HUES6 (cell line): ENCODE measurements at regions not wholly inside any gene's neighbourhood (a gene's known extent, or its start where the extent isn't known, plus 50 kb on each side); places are given as distances from the start of the nearest gene placed in this dataset.
A peak's percentile ranks its signal among the peaks of the same experiment; 100 is the strongest.

Experiments used
- H3K27ac ChIP-seq: 2 replicates; pipeline ENCODE4 v1.7.0; 2013; ENCODE audit warnings: low read depth, mild to moderate bottlenecking, low read length, inconsistent platforms
- H3K27me3 ChIP-seq: 2 replicates; pipeline ENCODE4 v1.6.1; 2013; ENCODE audit warnings: low read length; ENCODE audit not compliant: control insufficient read depth, insufficient read depth
- H3K36me3 ChIP-seq: 2 replicates; pipeline ENCODE4 v1.6.1; 2013; ENCODE audit warnings: low read length; ENCODE audit not compliant: control insufficient read depth, insufficient read depth
- H3K4me1 ChIP-seq: 2 replicates; pipeline ENCODE4 v1.6.1; 2013; ENCODE audit warnings: low read length; ENCODE audit not compliant: control insufficient read depth, insufficient read depth
- H3K4me3 ChIP-seq: 2 replicates; pipeline ENCODE4 v1.5.1; 2013; ENCODE audit warnings: low read depth, low read length
- H3K9ac ChIP-seq: one replicate; pipeline ENCODE4 v1.6.1; 2013; ENCODE audit warnings: mild to moderate bottlenecking, low read length
- H3K9me3 ChIP-seq: 2 replicates; pipeline ENCODE4 v1.6.1; 2013; ENCODE audit warnings: low read depth, low read length; ENCODE audit not compliant: control insufficient read depth, insufficient read depth

- no peaks in the 10 kb centered on the region for H3K36me3 ChIP-seq
- no peaks in the 10 kb centered on the region for H3K27me3 ChIP-seq
- H3K27ac ChIP-seq, result no peak overlapping the region; the same call in 1 of the 2 replicates
- H3K4me1 ChIP-seq, result peaks cover 16% of the 10 kb centered on the region
- no peaks in the 10 kb centered on the region for H3K9me3 ChIP-seq
- peak overlapping the region; percentile 12; the same call in 1 of the 2 replicates for H3K4me3 ChIP-seq
- peak overlapping the region; percentile 24 for H3K9ac ChIP-seq
Measured at GRCh38 chr16:59210955-59211541, 476.9 kb upstream of the GOT2 start.

GRCh38 chr16:59205403-59205802 lies 471.3 kb upstream of the GOT2 start:
- Histone ChIP-seq H3K27me3 (no peaks in the 10 kb centered on the region), H3K9ac (no peak overlapping the region), H3K9me3 (no peaks in the 10 kb centered on the region), H3K27ac (no peak overlapping the region), H3K36me3 (no peaks in the 10 kb centered on the region), H3K4me3 (no peak overlapping the region), H3K4me1 (peaks cover 15% of the 10 kb centered on the region)

DNA sequence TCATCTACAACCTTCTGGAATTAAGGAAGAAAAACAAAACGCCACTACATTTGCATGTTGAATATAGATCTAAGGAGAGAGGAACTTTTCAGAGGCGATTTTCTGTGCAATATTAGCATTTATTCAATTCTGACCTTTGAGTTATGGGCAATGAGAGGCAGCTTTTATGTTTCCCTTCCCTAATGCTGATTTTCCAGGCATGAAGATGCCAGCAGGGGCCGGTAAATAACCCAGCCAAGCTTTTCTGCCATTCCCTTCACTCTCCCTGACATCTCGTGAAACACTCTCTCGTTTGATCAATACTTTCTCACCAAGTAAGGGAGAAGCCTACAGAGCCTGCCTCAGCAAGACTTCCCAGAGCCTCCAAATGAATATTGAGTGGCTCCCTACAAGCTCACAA lies 470.5 kb upstream of the GOT2 start:
- Histone ChIP-seq H3K27me3 (no peaks in the 10 kb centered on the region), H3K36me3 (no peaks in the 10 kb centered on the region), H3K27ac (no peak overlapping the region), H3K4me3 (no peak overlapping the region), H3K9me3 (no peaks in the 10 kb centered on the region), H3K9ac (no peak overlapping the region), H3K4me1 (peaks cover 12% of the 10 kb centered on the region; the same call in 1 of the 2 replicates)

DNA sequence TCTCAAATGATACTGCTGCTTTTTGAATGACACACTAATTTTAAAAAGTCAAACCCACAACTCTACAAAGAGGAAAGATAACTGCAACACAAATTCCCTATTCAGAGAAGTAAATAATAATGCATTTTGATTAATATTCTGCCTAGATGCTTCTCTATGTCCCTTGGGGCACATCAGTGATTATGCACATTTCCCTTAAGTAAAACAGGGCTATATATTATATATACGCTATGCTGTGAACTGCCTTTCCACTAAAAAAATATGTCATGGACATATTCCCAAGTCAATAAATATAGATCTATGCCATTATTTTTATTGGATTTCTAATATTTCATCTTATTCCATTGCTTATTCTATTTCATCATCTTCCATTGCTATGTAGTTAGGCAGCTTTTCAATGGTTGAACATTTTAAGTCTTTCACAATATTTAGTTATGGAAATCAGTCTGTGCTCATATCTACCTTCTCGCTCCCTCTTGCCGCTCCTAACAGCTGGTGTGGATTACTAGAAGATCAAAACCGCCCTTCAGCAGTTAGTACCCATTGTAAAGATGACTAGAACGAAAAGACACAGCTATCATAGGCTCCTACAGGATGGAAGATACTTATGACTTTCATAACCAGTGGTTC lies 468.2 kb upstream of the GOT2 start:
- Histone ChIP-seq H3K27me3 (no peaks in the 10 kb centered on the region), H3K27ac (no peak overlapping the region), H3K36me3 (no peaks in the 10 kb centered on the region), H3K4me1 (peaks cover 12% of the 10 kb centered on the region; the same call in 1 of the 2 replicates), H3K4me3 (no peak overlapping the region), H3K9ac (no peak overlapping the region), H3K9me3 (peaks cover 5% of the 10 kb centered on the region; the same call in 1 of the 2 replicates)

GRCh38 chr16:59201821-59202220 lies 467.7 kb upstream of the GOT2 start:
- Histone ChIP-seq H3K36me3 (no peaks in the 10 kb centered on the region), H3K4me1 (peaks cover 12% of the 10 kb centered on the region; the same call in 1 of the 2 replicates), H3K9me3 (peaks cover 5% of the 10 kb centered on the region; the same call in 1 of the 2 replicates), H3K27me3 (no peaks in the 10 kb centered on the region), H3K27ac (no peak overlapping the region), H3K9ac (no peak overlapping the region), H3K4me3 (no peak overlapping the region)

- Histone ChIP-seq H3K4me1 (peaks cover 12% of the 10 kb centered on the region; the same call in 1 of the 2 replicates), H3K9me3 (peaks cover 5% of the 10 kb centered on the region; the same call in 1 of the 2 replicates), H3K36me3 (no peaks in the 10 kb centered on the region), H3K4me3 (no peak overlapping the region), H3K27me3 (no peaks in the 10 kb centered on the region), H3K27ac (no peak overlapping the region), H3K9ac (no peak overlapping the region)
Measured at GRCh38 chr16:59201160-59201559, 467.0 kb upstream of the GOT2 start.

DNA sequence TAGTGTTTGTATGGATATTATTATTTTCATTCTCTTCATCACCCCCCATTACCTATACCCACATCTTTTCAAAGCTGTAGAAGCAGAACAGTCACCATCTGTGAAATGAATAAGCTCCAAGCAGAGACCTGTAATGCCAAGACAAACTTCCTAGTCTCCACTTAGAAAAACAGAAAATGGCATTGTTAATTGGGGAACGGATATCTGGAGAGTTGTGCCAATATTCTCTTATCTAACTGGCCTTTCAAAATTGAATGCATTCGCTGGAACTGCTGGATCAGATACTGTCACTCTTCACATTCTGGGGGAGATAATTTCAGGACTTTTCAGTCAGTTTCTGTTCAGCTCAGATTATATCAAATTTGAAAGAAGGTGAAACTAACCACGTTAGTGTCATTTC lies 464.4 kb upstream of the GOT2 start:
- H3K9ac ChIP-seq, result no peak overlapping the region
- peaks cover 12% of the 10 kb centered on the region; the same call in 1 of the 2 replicates for H3K4me1 ChIP-seq
- no peak overlapping the region for H3K27ac ChIP-seq
- no peaks in the 10 kb centered on the region for H3K36me3 ChIP-seq
- no peaks in the 10 kb centered on the region for H3K27me3 ChIP-seq
- peaks cover 5% of the 10 kb centered on the region; the same call in 1 of the 2 replicates for H3K9me3 ChIP-seq
- H3K4me3 ChIP-seq, result no peak overlapping the region

- no peak overlapping the region for H3K27ac ChIP-seq
- H3K4me3 ChIP-seq, result no peak overlapping the region
- H3K9me3 ChIP-seq, result peaks cover 5% of the 10 kb centered on the region; the same call in 1 of the 2 replicates
- no peaks in the 10 kb centered on the region for H3K27me3 ChIP-seq
- H3K9ac ChIP-seq, result no peak overlapping the region
- H3K4me1 ChIP-seq, result no peaks in the 10 kb centered on the region
- no peaks in the 10 kb centered on the region for H3K36me3 ChIP-seq
Measured at GRCh38 chr16:59195242-59195641, 461.1 kb upstream of the GOT2 start.

DNA sequence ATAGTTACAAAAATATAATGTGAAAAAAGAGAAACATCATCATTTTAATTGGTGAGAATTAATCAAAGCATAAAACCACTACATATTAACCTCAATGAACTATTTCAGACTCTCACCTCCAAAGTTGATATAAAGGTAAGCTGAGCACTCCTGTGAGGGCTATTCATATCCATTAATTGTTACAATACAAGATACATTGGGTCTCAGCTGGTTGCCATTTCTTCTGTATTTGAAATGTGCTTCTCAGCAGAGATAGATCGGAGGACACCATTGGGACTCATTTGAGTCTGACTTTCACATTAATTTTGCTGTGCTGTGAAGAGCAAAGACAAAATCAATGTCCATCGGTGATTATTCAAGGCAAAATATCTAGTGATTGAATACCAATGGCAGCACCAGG lies 459.5 kb upstream of the GOT2 start:
- H3K27me3 ChIP-seq, result no peaks in the 10 kb centered on the region
- peaks cover 5% of the 10 kb centered on the region; the same call in 1 of the 2 replicates for H3K9me3 ChIP-seq
- no peaks in the 10 kb centered on the region for H3K4me1 ChIP-seq
- H3K36me3 ChIP-seq, result no peaks in the 10 kb centered on the region
- no peak overlapping the region for H3K9ac ChIP-seq
- no peak overlapping the region for H3K4me3 ChIP-seq
- H3K27ac ChIP-seq, result no peak overlapping the region

DNA sequence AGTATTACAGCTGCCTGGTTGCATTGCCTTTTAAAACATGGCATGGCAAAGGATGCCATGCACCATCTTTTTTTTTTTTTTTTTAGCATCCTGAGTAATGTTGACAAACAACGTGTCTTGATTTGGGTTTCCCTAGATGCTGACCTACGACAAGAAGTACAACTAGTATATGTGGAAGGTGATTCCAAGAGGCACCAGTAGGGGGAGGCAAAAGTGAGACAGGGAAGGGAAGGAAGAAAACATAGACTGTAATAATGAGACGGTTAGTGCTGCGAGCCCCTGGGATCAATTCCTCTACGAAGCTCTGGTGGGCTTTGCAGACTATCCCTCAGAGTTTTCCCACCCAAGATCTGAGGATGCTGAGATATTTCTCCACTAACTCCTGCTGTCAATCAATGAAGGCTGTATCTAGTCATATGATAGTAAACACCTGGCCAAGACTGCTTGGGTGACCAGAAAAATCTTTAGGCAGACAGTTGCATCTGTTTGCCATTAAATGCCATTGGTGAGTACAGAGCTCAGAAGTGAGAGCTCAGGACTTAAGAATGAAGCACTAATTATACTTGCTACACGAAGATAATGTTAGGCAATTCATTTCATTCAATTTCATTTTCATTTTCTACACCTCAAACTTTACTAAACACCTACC lies 458.6 kb upstream of the GOT2 start:
- no peaks in the 10 kb centered on the region for H3K36me3 ChIP-seq
- no peaks in the 10 kb centered on the region for H3K4me1 ChIP-seq
- H3K4me3 ChIP-seq, result no peak overlapping the region
- H3K9me3 ChIP-seq, result peaks cover under 1% of the 10 kb centered on the region; the same call in 1 of the 2 replicates
- H3K27me3 ChIP-seq, result no peaks in the 10 kb centered on the region
- no peak overlapping the region for H3K9ac ChIP-seq
- H3K27ac ChIP-seq, result no peak overlapping the region

DNA sequence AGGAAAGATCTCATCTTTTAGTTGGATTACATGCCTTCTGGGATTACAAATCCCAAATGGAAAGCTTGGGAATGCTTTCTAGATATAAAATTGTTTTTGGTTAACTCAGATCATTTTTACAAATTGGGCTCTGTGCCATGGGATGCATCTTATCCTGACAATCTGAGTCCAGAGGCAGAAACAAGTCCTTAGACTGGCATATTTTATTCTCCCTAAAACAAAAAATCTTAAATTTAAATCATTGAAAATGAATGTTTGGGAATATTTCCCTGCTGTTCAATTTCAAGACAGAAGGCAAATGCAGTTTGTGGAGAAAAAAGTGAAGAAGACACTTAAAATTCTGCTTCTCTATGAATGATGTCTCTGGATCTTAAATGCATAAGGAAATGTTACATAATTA lies 456.6 kb upstream of the GOT2 start:
- Histone ChIP-seq H3K9me3 (no peaks in the 10 kb centered on the region), H3K4me3 (no peak overlapping the region), H3K36me3 (no peaks in the 10 kb centered on the region), H3K9ac (no peak overlapping the region), H3K27ac (no peak overlapping the region), H3K27me3 (no peaks in the 10 kb centered on the region), H3K4me1 (no peaks in the 10 kb centered on the region)
